Ishikawa (cell line): ENCODE measurements at regions not wholly inside any gene's neighbourhood (a gene's known extent, or its start where the extent isn't known, plus 50 kb on each side); places are given as distances from the start of the nearest gene placed in this dataset.

Experiments
- EP300 ChIP-seq: IDR thresholded peaks from 2 replicates; pipeline ENCODE4 v1.6.1; 2012; ENCODE audit warnings: borderline replicate concordance
- YY1 ChIP-seq: IDR thresholded peaks from 2 replicates; pipeline ENCODE4 v1.6.1; 2012; ENCODE audit warnings: low read depth
- TF ChIP-seq, protein P1 (sequence below): IDR thresholded peaks from 2 replicates; pipeline ENCODE4 v1.6.1; 2012

DNA sequence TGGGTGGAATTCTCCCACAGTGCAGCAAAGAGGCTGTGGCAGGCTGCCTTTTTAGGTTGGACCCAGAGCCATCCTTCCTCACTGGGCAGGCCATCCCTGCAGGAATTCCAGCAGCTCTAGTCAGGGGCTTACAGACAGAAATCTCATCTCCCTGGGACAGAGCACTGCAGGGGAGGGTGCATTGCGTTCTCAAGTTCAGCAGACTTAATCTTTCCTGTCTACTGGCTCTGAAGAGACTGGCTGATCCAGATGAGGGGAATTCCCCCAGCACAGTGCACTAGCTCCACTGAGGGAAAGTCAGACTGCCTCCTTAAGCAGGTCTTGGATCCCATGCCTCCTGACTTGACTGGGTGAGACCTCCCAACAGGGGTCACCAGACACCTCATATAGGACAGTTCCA, 899.7 kb upstream of the VRK2 start:
- TF ChIP-seq EP300 = no peak
- no peak for TF ChIP-seq YY1
- TF ChIP-seq, protein P1, sequence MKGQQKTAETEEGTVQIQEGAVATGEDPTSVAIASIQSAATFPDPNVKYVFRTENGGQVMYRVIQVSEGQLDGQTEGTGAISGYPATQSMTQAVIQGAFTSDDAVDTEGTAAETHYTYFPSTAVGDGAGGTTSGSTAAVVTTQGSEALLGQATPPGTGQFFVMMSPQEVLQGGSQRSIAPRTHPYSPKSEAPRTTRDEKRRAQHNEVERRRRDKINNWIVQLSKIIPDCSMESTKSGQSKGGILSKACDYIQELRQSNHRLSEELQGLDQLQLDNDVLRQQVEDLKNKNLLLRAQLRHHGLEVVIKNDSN = no peak
